C4-2B (cell line): ENCODE measurements at regions not wholly inside any gene's neighbourhood (a gene's known extent, or its start where the extent isn't known, plus 50 kb on each side); places are given as distances from the start of the nearest gene placed in this dataset.

ENCODE experiments used
- CTCF ChIP-seq: fragments of 450-650 bp; conservative IDR thresholded peaks from 2 replicates; pipeline ENCODE4 v1.5.1; 2017; ENCODE audit warnings: mild to moderate bottlenecking
- ZFX ChIP-seq: fragments of 450-650 bp; IDR thresholded peaks from 2 replicates; pipeline ENCODE4 v1.6.1; 2017

- no peak for TF ChIP-seq CTCF
- no peak for TF ChIP-seq ZFX
These were observed 350.4 kb upstream of the B3GAT1 start for GRCh38 chr11:134762248-134763029.
